SK-MEL-5 (cell line): ENCODE measurements at regions not wholly inside any gene's neighbourhood (a gene's known extent, or its start where the extent isn't known, plus 50 kb on each side); places are given as distances from the start of the nearest gene placed in this dataset.

Source experiments
- DNase-seq: peaks from one replicate; pipeline ENCODE4 v3.0.0-alpha.2; 2016; ENCODE audit warnings: low read depth, low spot score
- in situ Hi-C: cut with HindIII; loops from 2 replicates; pipeline ENCODE4 v1.10.0; 2016; ENCODE audit warnings: low sequenced_read_pairs, high pct_unique_total_duplicates, low pct_unique_long_range_greater_than_20kb

DNA sequence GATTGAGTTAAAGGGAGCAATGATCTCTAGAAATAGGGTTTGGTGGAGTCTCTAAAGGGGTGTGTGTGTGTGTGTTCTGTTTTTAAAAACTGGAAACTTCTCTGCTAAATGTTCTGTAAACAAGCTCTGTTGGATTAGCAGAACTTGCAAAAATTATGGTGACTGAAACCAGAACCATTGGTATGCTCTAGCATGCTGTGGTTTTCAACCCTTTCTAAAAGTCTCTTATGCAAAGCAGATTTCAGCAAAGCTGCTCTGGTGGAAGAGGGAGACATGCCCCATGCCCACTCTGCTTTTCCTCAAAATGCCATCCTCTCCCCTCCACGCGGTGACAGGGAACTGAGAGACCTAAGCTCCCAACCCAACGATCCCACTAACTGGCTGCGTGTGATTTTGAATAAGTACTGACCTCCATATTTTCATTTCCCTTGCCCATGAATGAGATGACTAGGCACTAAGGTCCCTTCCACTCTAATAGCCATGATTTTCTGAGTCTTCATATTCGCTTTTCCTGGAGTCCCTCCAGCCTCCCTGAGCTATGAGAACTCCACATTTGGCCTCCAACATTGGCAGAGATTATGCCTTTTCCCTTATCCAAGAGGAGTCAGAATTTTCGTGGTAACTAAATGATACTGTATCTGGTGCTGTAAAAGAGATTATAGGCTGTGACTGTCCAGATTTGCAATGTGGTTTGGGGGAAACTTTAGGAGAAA, 117.3 kb upstream of the PALS2 start:
- in situ Hi-C loops: no loop called here
- DNase-seq: no peak

GRCh38 chr7:24456526-24457218, 116.6 kb upstream of the PALS2 start:
- in situ Hi-C loops: no loop called here

DNA sequence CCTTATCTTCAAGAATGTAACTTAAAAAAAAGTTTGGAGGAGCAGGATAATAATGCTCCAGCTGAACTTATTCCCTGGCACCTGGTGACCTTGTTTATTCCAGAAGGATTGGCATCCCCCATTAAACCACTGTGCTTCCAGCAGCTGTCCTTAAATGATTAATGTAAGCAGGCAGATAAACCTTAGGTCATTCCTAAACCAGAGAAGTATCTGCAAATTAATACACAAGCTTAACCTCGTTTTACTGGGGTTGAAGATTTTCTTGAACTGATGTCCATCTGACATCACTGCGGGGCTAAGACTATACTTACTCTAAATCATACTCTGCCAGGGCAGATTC, 116.1 kb upstream of the PALS2 start:
- in situ Hi-C loops: no loop called here
- DNase-seq: no peak

More at GRCh38 chr7:24456526-24457218, 116.6 kb upstream of the PALS2 start:
- no peak for DNase-seq

GRCh38 chr7:24462117-24462516, 111.1 kb upstream of the PALS2 start:
- in situ Hi-C loops: no loop called here
- no peak for DNase-seq

DNA sequence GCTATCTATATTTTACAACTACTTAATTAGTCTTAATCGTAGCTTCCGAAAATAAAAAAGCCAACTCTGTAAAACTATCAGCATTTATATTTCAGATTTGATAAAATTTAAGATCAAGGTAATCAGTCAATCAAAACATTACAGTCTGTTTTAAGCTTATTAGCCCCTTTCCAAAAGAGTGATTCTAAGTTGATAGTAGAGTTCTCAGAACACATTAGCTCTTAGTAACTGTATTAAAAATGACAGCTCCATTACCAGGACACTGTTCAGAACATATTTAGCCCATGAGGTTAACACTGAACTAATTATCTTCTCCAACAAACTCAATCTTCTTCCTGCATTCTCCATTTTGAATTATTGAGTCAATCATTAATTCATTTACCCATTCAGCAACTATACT, 110.3 kb upstream of the PALS2 start:
- in situ Hi-C loops: no loop called here
- no peak for DNase-seq

DNA sequence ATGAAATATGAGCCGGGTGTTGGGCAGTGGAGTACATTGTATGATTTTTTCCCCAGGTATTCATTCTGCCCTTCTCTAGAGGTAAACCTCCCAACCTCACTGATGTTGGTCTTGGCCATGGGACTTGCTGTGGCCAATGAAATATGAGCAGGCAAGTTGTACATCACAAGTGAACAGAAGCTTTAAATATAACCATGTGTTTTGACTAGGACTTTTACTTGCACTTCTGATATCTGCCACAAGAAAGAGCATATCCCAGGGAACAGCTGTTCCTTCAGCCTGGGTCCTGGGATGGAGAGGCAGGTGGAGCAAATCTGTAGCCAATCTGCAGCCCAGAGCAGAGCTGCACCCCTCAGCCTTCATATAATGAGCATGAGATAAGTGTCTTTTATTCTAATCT, 109.8 kb upstream of the PALS2 start:
- in situ Hi-C loops: no loop called here

GRCh38 chr7:24464861-24465260, 108.4 kb upstream of the PALS2 start:
- no peak for DNase-seq
- in situ Hi-C loops: no loop called here

More for the DNA sequence above, 109.8 kb upstream of the PALS2 start:
- DNase-seq: no peak

DNA sequence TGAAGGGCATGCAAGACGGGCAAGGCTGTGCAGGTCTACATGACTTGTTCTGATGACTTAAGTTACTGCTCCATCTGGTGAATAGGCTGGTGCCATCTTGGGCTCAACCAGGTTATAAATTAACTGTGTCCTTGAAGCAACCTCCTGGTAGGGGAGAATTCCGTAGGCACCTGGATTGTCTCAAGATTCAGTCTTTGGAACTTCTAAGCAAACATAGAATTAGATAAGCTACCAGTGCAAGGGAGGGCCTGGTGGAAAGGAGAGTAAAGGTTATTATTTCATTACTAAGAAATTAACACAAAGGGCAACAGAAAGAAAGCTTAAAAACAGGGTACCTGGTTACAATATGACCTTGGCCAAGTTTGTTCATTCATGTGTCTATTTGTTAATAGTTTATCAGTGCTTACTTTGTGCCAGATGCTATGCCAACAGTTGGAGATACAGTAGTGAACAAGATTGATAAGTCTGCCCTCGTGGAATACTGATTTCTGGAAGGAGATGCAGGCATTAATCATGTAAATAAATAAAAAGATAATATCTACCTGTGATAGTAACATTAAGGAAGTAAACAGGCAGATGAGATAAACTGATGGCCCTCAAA, 107.0 kb upstream of the PALS2 start:
- in situ Hi-C loops: no loop called here
- no peak for DNase-seq

- DNase-seq: no peak
- in situ Hi-C loops: no loop called here
These were observed 104.1 kb upstream of the PALS2 start for GRCh38 chr7:24469118-24469517.

DNA sequence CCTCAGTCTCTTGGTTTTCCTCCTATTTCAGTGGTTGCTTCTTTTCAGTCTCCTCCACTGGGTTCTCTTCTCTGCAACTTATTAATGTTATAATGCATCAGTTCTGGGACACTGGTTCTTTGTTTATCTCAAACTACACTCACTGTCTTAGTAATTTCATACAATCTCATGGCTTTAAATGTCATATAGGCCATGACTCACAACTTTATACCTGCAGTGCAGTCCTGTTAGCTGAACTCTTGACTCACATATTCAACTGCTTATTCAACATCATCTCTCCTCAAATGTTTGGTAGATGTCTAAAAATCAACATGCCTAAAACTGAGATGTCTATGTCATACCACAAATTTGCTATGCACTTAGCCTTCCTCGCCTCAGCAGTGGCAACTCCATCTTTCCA, 101.2 kb upstream of the PALS2 start:
- no peak for DNase-seq
- in situ Hi-C loops: no loop called here

DNA sequence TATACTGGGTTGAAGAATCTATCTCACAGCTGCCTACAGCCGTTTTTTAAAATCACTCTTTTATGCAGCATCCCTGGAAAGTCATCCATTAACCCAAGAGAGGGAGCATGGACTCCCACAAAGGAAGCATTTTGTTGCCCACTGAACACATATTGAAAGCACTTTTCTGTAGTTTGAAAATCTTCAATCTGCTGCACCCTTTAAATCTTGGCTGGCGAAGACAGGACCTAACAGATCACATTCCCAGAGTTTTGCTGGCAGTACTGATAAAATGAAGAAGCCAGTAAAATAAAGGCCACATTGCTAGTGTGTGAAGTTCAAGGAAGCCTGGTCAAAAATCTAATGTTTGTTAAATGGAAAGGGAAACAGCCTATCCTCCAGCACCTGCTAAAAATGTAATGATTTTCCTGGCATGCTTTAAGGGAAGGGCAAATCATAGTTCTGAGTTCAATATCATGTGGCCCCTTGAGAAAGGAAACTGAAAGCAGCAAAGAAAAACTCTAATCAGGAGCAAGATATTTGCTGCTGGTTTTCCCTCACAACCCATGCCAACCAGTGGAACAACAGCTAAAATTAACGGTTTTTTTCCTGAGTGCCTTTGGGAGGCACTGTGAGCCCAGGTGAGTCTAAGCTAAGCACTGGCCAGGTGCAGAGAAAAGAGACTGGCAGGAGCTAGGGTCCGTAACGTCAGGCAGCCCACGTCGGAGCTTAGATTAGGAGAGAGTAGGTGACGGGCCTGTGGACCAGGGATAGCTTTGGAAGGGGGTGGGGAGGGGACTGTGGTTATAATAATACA, 97.9 kb upstream of the PALS2 start:
- in situ Hi-C loops: no loop called here
- no peak for DNase-seq

DNA sequence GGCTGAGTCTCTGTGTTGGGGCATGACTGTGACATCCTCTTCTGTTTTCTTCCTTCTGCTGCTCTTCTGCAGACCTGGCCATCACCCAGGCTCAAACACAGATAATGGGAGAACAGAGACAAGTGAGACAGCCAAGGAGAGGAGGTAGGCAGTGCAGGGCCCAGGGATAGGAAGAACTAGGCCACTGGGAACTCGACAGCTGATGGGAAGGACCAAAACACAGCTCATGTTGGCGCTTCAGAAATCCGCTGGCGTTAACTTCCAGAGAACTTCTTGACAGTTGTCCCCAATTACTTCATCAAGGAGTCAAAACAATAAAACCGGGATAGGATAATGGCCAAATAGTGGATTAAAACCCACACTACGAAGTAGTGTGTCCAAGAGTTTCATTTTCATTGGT, 97.0 kb upstream of the PALS2 start:
- in situ Hi-C loops: no loop called here
- DNase-seq: no peak

DNA sequence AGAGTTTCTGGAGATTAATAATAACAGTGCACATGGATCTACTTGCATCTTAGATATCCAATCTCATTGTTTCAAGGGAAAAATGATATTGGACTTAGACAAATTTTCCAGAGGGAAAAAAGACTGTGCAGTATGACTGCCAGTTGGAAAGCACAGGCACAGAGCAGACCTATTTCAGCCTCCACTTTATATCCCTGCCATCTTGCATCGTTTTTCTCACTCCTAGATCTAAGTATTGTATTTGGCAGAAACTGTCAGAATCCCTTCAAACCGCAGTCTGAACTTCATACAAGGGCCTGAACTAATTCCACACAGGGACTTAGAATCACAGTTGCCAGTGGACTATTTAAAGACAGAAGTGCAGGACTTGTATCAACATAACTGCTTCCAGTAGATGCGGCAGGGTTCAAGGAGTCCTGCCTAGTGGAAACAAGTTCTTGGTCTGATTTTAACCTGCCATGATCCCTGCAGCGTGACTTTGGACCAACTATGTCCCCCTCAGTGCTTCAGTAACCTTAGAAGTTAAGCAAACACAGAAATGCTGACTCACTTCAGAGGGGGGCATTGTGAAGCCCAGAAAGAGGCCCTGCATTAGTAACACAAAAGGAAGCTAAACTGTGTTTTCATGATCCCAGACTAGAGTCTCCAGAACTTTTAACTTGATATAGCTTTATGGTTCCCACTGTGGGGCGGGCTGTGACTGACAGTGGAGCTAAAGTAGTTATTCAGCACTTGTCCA, 95.7 kb upstream of the PALS2 start:
- in situ Hi-C loops: no loop called here
- no peak for DNase-seq

GRCh38 chr7:24478137-24478655, 95.1 kb upstream of the PALS2 start:
- in situ Hi-C loops: no loop called here
- DNase-seq: no peak

- in situ Hi-C loops: no loop called here
- DNase-seq: no peak
These were observed 92.8 kb upstream of the PALS2 start for GRCh38 chr7:24480501-24480900.

- no peak for DNase-seq
- in situ Hi-C loops: no loop called here
These were observed 89.4 kb upstream of the PALS2 start for GRCh38 chr7:24483804-24484203.

DNA sequence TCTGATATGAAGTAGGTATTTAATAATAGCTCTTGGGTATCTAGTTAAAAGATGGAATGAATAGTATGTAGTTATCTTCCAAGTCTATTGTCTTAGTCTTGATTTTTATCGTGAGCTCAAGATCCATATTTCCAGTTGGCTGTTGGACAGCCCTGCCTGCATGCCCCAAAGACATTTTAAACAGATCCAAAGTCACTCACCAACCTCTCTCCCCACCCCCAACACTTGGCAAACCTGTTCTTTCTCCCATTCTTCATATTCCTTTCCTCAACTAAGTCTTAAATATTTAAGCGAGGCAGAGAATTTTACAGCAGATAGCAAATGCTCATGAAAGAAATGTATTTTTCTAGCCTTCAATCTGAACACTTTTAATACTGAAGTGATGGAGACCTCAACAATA, 80.7 kb upstream of the PALS2 start:
- in situ Hi-C loops: no loop called here
- DNase-seq: no peak

GRCh38 chr7:24494832-24495231, 78.4 kb upstream of the PALS2 start:
- in situ Hi-C loops: no loop called here
- no peak for DNase-seq
